GM12878 (cell line): ENCODE measurements at regions not wholly inside any gene's neighbourhood (a gene's known extent, or its start where the extent isn't known, plus 50 kb on each side); places are given as distances from the start of the nearest gene placed in this dataset.
"Not testable (repeated sequence)": the region's sequence is repeated elsewhere in the genome, so short reads cannot be mapped to it uniquely, and the experiment has no call there.

Source experiments
- ATAC-seq: fragments of 200-7000 bp; cut with Tn5 transposase; 3 replicates; pipeline ENCODE4 v1.9.1; 2020; ENCODE audit warnings: mild to moderate bottlenecking, moderate library complexity
- BruUV-seq: library from RNA; stranded (reverse); fragments of 400-500 nt; replicated peaks from 2 replicates; lab custom pipeline; 2021; lab: Mats Ljungman, UMichigan
- CTCF ChIA-PET: fragments of 300-600 bp; sonication (Branson Sonifier 250); formaldehyde crosslinking; extraction: SDS; loops from one replicate; lab custom pipeline; 2021; ENCODE audit warnings: inconsistent platforms; lab: Yijun Ruan, JAX
- POLR2A ChIA-PET: fragments of 350-600 bp; formaldehyde crosslinking; extraction: SDS; loops from one replicate; lab custom pipeline; 2021; ENCODE audit warnings: inconsistent platforms; lab: Charles Lee
- RAD21 ChIA-PET: fragments of 300-600 bp; sonication (Branson Sonifier 250); formaldehyde crosslinking; loops from one replicate; lab custom pipeline; 2023; ENCODE audit warnings: antibody characterized with exemption; ENCODE audit not compliant: unreplicated experiment; lab: Charles Lee
- SMC1A ChIA-PET: fragments of 300-600 bp; sonication (Branson Sonifier 250); formaldehyde crosslinking; loops from one replicate; lab custom pipeline; 2023; ENCODE audit not compliant: unreplicated experiment, uncharacterized antibody; lab: Charles Lee
- DNase-seq: peaks from one replicate; pipeline ENCODE4 v3.0.0-alpha.2; 2011; ENCODE audit warnings: low read depth, low spot score
- FAIRE-seq: peaks from 3 replicates; lab custom pipeline; 2011; peaks lifted over from hg19 to GRCh38; lab: Jason Lieb, UNC
- H2AFZ ChIP-seq: 2 replicates; pipeline ENCODE4 v1.6.0; 2011; ENCODE audit warnings: low read depth, low read length, control low read depth; ENCODE audit not compliant: control insufficient read depth
- H3K27ac ChIP-seq: 2 replicates; pipeline ENCODE4 v1.5.1; 2011; ENCODE audit warnings: control low read depth; ENCODE audit not compliant: control insufficient read depth, insufficient read depth
- H3K27me3 ChIP-seq, 2 experiments: replicated peaks in 1 of 2; 2 replicates each; pipeline versions ENCODE4 v1.6.0 to v1.6.1; 2011; ENCODE audit warnings: low read length in 1 of 2; ENCODE audit not compliant: control insufficient read depth in 2 of 2, insufficient read depth in 2 of 2
- H3K36me3 ChIP-seq, 2 experiments: 2 replicates each; pipeline ENCODE4 v1.5.1; 2011; ENCODE audit warnings: low read length in 1 of 2; ENCODE audit not compliant: control insufficient read depth in 2 of 2, insufficient read depth in 2 of 2
- H3K4me1 ChIP-seq: 2 replicates; pipeline ENCODE4 v1.6.1; 2011; ENCODE audit warnings: mild to moderate bottlenecking, low read length, moderate library complexity, mixed read lengths; ENCODE audit not compliant: control insufficient read depth, insufficient read depth
- H3K4me2 ChIP-seq: 2 replicates; pipeline ENCODE4 v1.6.0; 2011; ENCODE audit warnings: control low read depth; ENCODE audit not compliant: control insufficient read depth, insufficient read depth
- H3K4me3 ChIP-seq: fragments of 200-600 bp; sonication (generic); 2 replicates; pipeline ENCODE4 v1.5.1; 2016
- H3K79me2 ChIP-seq: 2 replicates; pipeline ENCODE4 v1.6.0; 2011; ENCODE audit warnings: low read length; ENCODE audit not compliant: control insufficient read depth, insufficient read depth
- H3K9ac ChIP-seq: 2 replicates; pipeline ENCODE4 v1.8.0; 2011; ENCODE audit warnings: low read length, control low read depth, mixed read lengths; ENCODE audit not compliant: control insufficient read depth, insufficient read depth
- H3K9me3 ChIP-seq: replicated peaks from 3 replicates; pipeline ENCODE4 v1.5.1; 2011; ENCODE audit warnings: mild to moderate bottlenecking, low read length; ENCODE audit not compliant: control insufficient read depth, insufficient read depth
- H4K20me1 ChIP-seq: 2 replicates; pipeline ENCODE4 v1.6.0; 2011; ENCODE audit not compliant: control insufficient read depth, insufficient read depth
- BMI1 ChIP-seq: fragments of 450-650 bp; IDR thresholded peaks from 2 replicates; pipeline ENCODE4 v1.6.1; 2016; ENCODE audit warnings: mild to moderate bottlenecking, moderate library complexity, borderline replicate concordance
- MEF2A ChIP-seq: IDR thresholded peaks from 2 replicates; pipeline ENCODE4 v1.6.1; 2011; ENCODE audit warnings: low read depth, mild to moderate bottlenecking, low read length, moderate library complexity; ENCODE audit not compliant: insufficient read depth
- RCOR1 ChIP-seq: conservative IDR thresholded peaks from 2 replicates; pipeline ENCODE4 v1.6.1; 2012; ENCODE audit warnings: low read depth, low read length, improper control_type of control experiment
- RELA ChIP-seq: fragments of 450-650 bp; IDR thresholded peaks from 2 replicates; pipeline ENCODE4 v1.8.0; 2014; ENCODE audit warnings: borderline replicate concordance; ENCODE audit not compliant: partially characterized antibody
- RFX5 ChIP-seq: IDR thresholded peaks from 2 replicates; pipeline ENCODE4 v1.6.1; 2011; ENCODE audit warnings: low read depth, low read length, improper control_type of control experiment
- STAT3 ChIP-seq: IDR thresholded peaks from 2 replicates; pipeline ENCODE4 v1.6.1; 2011; ENCODE audit warnings: low read depth, low read length, improper control_type of control experiment
- WGBS: methylation state at CpG from one replicate; pipeline ENCODE4 v1.1.6; 2016; ENCODE audit warnings: low lambda C conversion rate; ENCODE audit not compliant: insufficient replicate concordance, insufficient coverage; ENCODE audit errors: missing lambda C conversion rate; 5-methylcytosine and 5-hydroxymethylcytosine counted together
- in situ Hi-C: fragments of 300-500 bp; cut with MboI; formaldehyde crosslinking; loops from 9 replicates; pipeline ENCODE4 v1.14.3; 2018; ENCODE audit warnings: mixed read lengths
- intact Hi-C: fragments of 100-400 bp; cut with micrococcal nuclease; formaldehyde crosslinking; loops from one replicate; pipeline ENCODE4 v1.14.2; 2022; ENCODE audit not compliant: unreplicated experiment

DNA sequence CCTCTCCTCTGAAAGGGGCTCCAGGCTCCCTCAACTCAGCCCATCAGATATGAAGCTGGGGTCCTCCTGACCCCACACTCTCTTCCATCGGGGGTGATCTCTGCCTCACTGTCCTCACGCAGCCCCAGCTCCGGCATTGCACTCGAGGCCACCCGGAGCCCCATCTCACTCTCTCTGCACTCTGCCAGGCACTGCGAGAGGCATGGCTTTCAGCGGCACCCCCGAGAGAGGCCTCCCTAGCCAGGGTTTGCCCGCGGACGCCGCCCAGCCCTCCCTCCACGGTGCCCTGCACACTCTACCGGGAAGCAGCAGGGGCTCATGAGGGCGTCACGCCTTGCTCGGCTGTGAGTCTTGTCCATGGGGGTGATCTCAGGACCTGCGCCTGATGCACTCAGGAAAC, 436.2 kb downstream of the BRD1 start (continued):
- TF ChIP-seq RFX5 (no peak), STAT3 (no peak), RELA (no peak), BMI1 (no peak)

DNA sequence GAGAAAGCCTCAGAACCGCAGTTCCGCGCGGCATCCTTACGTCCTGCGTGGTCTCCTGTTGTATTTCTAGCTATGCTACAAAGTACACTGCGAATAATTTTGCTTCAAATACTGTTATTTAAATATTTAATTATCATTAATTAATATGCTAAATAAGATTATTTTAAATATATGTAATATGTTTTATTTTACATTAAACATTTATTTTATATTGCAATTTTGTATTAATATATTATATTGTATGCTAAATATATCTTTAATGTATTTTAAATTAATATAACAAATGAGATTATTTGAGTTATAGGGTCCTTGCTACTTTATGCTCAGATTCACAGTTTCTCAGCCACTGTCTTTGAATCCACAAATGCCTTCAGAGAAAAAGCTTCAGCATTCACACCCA, 436.7 kb downstream of the BRD1 start:
- H3K4me2 ChIP-seq: no peak overlapping the region
- SMC1A ChIA-PET: no interaction called here
- H3K27me3 ChIP-seq: no peaks in the 10 kb centered on the region
- H3K36me3 ChIP-seq: no peaks in the 10 kb centered on the region
- CTCF ChIA-PET: no interaction called here
- H3K4me3 ChIP-seq: no peak overlapping the region
- TF ChIP-seq MEF2A (no peak), RCOR1 (no peak)
- TF ChIP-seq, all 136 proteins: peak for 0
- DNase-seq: no peak
- Histone ChIP-seq H4K20me1 (no peaks in the 10 kb centered on the region), H3K27ac (no peak overlapping the region), H3K9me3 (no peaks in the 10 kb centered on the region; the same call in 2 of the 3 replicates), H3K79me2 (no peaks in the 10 kb centered on the region), H3K9ac (no peak overlapping the region), H3K4me1 (no peaks in the 10 kb centered on the region), H2AFZ (no peak overlapping the region)
- 86% methylated on average over 7 of the region's 7 CpGs for WGBS
- no peak for ATAC-seq
- no TSS peak for BruUV-seq
- POLR2A ChIA-PET: no interaction called here
- intact Hi-C loops: no loop called here
- RAD21 ChIA-PET: no interaction called here
- in situ Hi-C loops: no loop called here
- no peak for FAIRE-seq

- H3K9ac ChIP-seq, in situ Hi-C loops, POLR2A ChIA-PET, H3K4me2 ChIP-seq, H3K4me3 ChIP-seq, RAD21 ChIA-PET, intact Hi-C loops, ATAC-seq, CTCF ChIA-PET, H3K9me3 ChIP-seq, H3K79me2 ChIP-seq, H3K27ac ChIP-seq, H3K36me3 ChIP-seq, H3K27me3 ChIP-seq, FAIRE-seq, BruUV-seq, H2AFZ ChIP-seq, H4K20me1 ChIP-seq, SMC1A ChIA-PET, DNase-seq, H3K4me1 ChIP-seq: not testable (repeated sequence)
- WGBS: 29% methylated on average over 6 of the region's 7 CpGs
These were observed 443.8 kb downstream of the BRD1 start for GRCh38 chr22:49383909-49384308.
